Body of pancreas (tissue), 4 donors: ENCODE measurements at regions not wholly inside any gene's neighbourhood (a gene's known extent, or its start where the extent isn't known, plus 50 kb on each side); places are given as distances from the start of the nearest gene placed in this dataset.

ENCODE experiments used
- ATAC-seq: fragments of 150-250 bp; one replicate; pipeline ENCODE4 v1.9.1; 2016
- DNase-seq, 4 donors: peaks; one replicate each; pipeline ENCODE4 v3.0.0-alpha.2; 2019
- H3K27ac ChIP-seq, 4 donors: fragments of 200-600 bp; sonication (generic); 1 replicate in 3 of 4; 2 replicates in 1 of 4; pipeline versions ENCODE4 v1.5.1 to v1.6.1; 2016 to 2019; ENCODE audit warnings: mild to moderate bottlenecking in 1 of 4, mixed read lengths in 1 of 4, moderate library complexity in 1 of 4
- H3K27me3 ChIP-seq, 2 donors: fragments of 200-600 bp; sonication (generic); one replicate each; pipeline ENCODE4 v1.6.0; 2016; ENCODE audit warnings: mild to moderate bottlenecking in 1 of 2
- H3K36me3 ChIP-seq, 2 donors: fragments of 200-600 bp; sonication (generic); replicated peaks in 1 of 2; 2 replicates each; pipeline ENCODE4 v1.5.1; 2016; ENCODE audit warnings: low read depth in 2 of 2; ENCODE audit not compliant: insufficient read depth in 1 of 2
- H3K4me1 ChIP-seq: fragments of 200-600 bp; sonication (generic); one replicate; pipeline ENCODE4 v1.6.0; 2016
- H3K4me3 ChIP-seq, 2 donors: fragments of 200-600 bp; sonication (generic); 1 replicate in 1 of 2; 2 replicates in 1 of 2; pipeline ENCODE4 v1.5.1; 2016 to 2019
- H3K9me3 ChIP-seq, 3 donors: fragments of 200-600 bp; sonication (generic); 1 replicate in 2 of 3; 2 replicates in 1 of 3; pipeline ENCODE4 v1.5.1; 2016
- POLR2A ChIP-seq, 3 donors: fragments of 450-650 bp; IDR thresholded peaks; one replicate each; pipeline ENCODE4 v1.6.1; 2016; ENCODE audit warnings: antibody characterized with exemption in 3 of 3, mild to moderate bottlenecking in 2 of 3
- WGBS, 2 donors: methylation state at CpG; one replicate each; pipeline ENCODE4 v1.1.5; 2017; 5-methylcytosine and 5-hydroxymethylcytosine counted together
- intact Hi-C: fragments of 100-400 bp; cut with DNase I; formaldehyde crosslinking; loops from one replicate; pipeline ENCODE4 v1.15.1; 2023
- TF ChIP-seq, protein P1 (sequence below), 7 experiments: fragments of 450-650 bp in 4 of 7; fragments of 200-600 bp in 3 of 7; sonication (generic) in 3 of 7; IDR thresholded peaks; one replicate each; pipeline ENCODE4 v1.5.1; 2016 to 2019; ENCODE audit warnings: antibody characterized with exemption in 7 of 7

GRCh38 chr22:48688366-48688765 is 1139.3 kb downstream of the BRD1 start:
- DNase-seq, result no peak
- intact Hi-C loops, result no loop called here
- no peak for TF ChIP-seq POLR2A (IDR thresholded peaks at IDR 0.05)
- TF ChIP-seq, protein P1, sequence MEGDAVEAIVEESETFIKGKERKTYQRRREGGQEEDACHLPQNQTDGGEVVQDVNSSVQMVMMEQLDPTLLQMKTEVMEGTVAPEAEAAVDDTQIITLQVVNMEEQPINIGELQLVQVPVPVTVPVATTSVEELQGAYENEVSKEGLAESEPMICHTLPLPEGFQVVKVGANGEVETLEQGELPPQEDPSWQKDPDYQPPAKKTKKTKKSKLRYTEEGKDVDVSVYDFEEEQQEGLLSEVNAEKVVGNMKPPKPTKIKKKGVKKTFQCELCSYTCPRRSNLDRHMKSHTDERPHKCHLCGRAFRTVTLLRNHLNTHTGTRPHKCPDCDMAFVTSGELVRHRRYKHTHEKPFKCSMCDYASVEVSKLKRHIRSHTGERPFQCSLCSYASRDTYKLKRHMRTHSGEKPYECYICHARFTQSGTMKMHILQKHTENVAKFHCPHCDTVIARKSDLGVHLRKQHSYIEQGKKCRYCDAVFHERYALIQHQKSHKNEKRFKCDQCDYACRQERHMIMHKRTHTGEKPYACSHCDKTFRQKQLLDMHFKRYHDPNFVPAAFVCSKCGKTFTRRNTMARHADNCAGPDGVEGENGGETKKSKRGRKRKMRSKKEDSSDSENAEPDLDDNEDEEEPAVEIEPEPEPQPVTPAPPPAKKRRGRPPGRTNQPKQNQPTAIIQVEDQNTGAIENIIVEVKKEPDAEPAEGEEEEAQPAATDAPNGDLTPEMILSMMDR (IDR thresholded peaks at IDR 0.05), result no peak
- Histone ChIP-seq H3K27me3 (no peaks in the 10 kb centered on the region), H3K4me1 (no peaks in the 10 kb centered on the region), H3K4me3 (no peak overlapping the region), H3K36me3 (no peaks in the 10 kb centered on the region), H3K27ac (no peak overlapping the region), H3K9me3 (no peaks in the 10 kb centered on the region)
- WGBS, 2 donors, result 85 to 87% methylated on average over 4 of the region's 4 CpGs
- no peak for ATAC-seq

- ATAC-seq (no peak), DNase-seq (no peak)
- Histone ChIP-seq H3K9me3 (no peaks in the 10 kb centered on the region), H3K4me3 (no peak overlapping the region), H3K27ac (no peak overlapping the region), H3K4me1 (no peaks in the 10 kb centered on the region), H3K27me3 (no peaks in the 10 kb centered on the region), H3K36me3 (no peaks in the 10 kb centered on the region)
- TF ChIP-seq, protein P1 (IDR thresholded peaks at IDR 0.05), result no peak
- TF ChIP-seq POLR2A (IDR thresholded peaks at IDR 0.05), result no peak
- intact Hi-C loops, result no loop called here
- 81 to 82% methylated on average over 5 to 6 of the region's 6 CpGs for WGBS, 2 donors
Observed at GRCh38 chr22:48687606-48688005, 1140.1 kb downstream of the BRD1 start.

DNA sequence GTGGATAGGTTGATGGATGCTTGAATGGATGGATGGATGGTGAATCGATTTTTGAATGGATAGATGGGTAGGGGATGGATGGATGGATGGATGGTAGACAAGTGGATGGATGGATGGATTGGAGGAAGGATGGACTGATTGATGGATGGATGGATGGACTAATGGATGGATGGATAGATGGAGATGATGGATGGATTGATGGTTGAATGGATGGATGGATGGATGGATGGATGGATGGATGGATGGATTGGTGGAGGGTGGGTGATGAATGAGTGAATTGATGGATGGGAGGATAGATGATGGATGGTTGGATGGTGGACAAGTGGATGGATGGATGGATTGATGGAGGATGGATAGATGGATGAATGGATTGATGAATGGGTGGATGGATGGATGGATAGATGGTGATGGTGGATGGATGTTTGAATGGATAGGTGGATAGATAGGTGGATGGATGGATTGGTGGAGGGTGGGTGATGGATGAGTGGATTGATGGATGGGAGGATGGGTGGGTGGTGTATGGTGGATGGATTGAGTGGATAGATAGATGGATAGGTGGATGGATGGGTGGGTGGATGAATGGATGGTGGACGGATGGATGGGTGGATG is 1140.9 kb downstream of the BRD1 start:
- no peaks in the 10 kb centered on the region for H3K27me3 ChIP-seq
- H3K27ac ChIP-seq, result no peak overlapping the region
- intact Hi-C loops, result no loop called here
- 70 to 73% methylated on average over 2 of the region's 2 CpGs for WGBS, 2 donors
- no peak overlapping the region for H3K4me3 ChIP-seq
- TF ChIP-seq, protein P1 (IDR thresholded peaks at IDR 0.05), result no peak
- no peak for TF ChIP-seq POLR2A (IDR thresholded peaks at IDR 0.05)
- H3K9me3 ChIP-seq, result no peaks in the 10 kb centered on the region
- no peak for ATAC-seq
- DNase-seq, result no peak
- no peaks in the 10 kb centered on the region for H3K36me3 ChIP-seq
- no peaks in the 10 kb centered on the region for H3K4me1 ChIP-seq

- TF ChIP-seq POLR2A (IDR thresholded peaks at IDR 0.05), result no peak
- TF ChIP-seq, protein P1 (IDR thresholded peaks at IDR 0.05), result no peak
- no peak overlapping the region for H3K4me3 ChIP-seq
- H3K27me3 ChIP-seq, result no peaks in the 10 kb centered on the region
- intact Hi-C loops, result no loop called here
- ATAC-seq (no peak), DNase-seq (no peak)
- H3K9me3 ChIP-seq, result no peaks in the 10 kb centered on the region
- H3K27ac ChIP-seq, result no peak overlapping the region
- no peaks in the 10 kb centered on the region for H3K36me3 ChIP-seq
- H3K4me1 ChIP-seq, result no peaks in the 10 kb centered on the region
- WGBS, 2 donors, result 90 to 95% methylated on average over 2 to 17 of the region's 17 CpGs
Observed at GRCh38 chr22:48685767-48686166, 1141.9 kb downstream of the BRD1 start.

- WGBS, 2 donors, result 65 to 82% methylated on average over 9 of the region's 9 CpGs
- Histone ChIP-seq H3K27me3 (no peaks in the 10 kb centered on the region), H3K9me3 (no peaks in the 10 kb centered on the region), H3K27ac (no peak overlapping the region), H3K4me1 (no peaks in the 10 kb centered on the region), H3K4me3 (no peak overlapping the region), H3K36me3 (no peaks in the 10 kb centered on the region)
- intact Hi-C loops, result no loop called here
- DNase-seq, result no peak
- TF ChIP-seq, protein P1 (IDR thresholded peaks at IDR 0.05), result no peak
- TF ChIP-seq POLR2A (IDR thresholded peaks at IDR 0.05), result no peak
- ATAC-seq, result no peak
Observed at GRCh38 chr22:48683640-48684039, 1144.0 kb downstream of the BRD1 start.
